ENCODE measurements at regions not wholly inside any gene's neighbourhood (a gene's known extent, or its start where the extent isn't known, plus 50 kb on each side); places are given as distances from the start of the nearest gene placed in this dataset.

GRCh38 chr18:70491734-70492348 is 203.0 kb downstream of the SOCS6 start:
- H3K36me3 ChIP-seq, result no peaks in the 10 kb centered on the region
- no peak overlapping the region for H3K4me3 ChIP-seq
- no peaks in the 10 kb centered on the region for H3K9me3 ChIP-seq
- no peaks in the 10 kb centered on the region for H3K27me3 ChIP-seq
- peak; percentile 21 to 69 for DNase-seq (ENCODE audit: low spot score in 2 of 2)
- peak; percentile 39 to 68 (median 57) for TF ChIP-seq CTCF (IDR thresholded peaks at IDR 0.05)
- no peak for TF ChIP-seq EP300 (IDR thresholded peaks at IDR 0.05)
- H3K4me1 ChIP-seq, result peaks cover 0 to 4% (median 0%) of the 10 kb centered on the region in 4 donors
- no peak overlapping the region for H3K27ac ChIP-seq
- WGBS, 2 donors, result 62 to 63% methylated on average over 4 of the region's 4 CpGs

GRCh38 chr18:70489986-70490933 is 201.4 kb downstream of the SOCS6 start:
- Histone ChIP-seq H3K27ac (peak overlapping the region in 1 of 4 donors; percentile 20), H3K4me1 (peaks cover 0 to 4% (median 0%) of the 10 kb centered on the region in 4 donors), H3K4me3 (no peak overlapping the region), H3K36me3 (no peaks in the 10 kb centered on the region), H3K27me3 (no peaks in the 10 kb centered on the region), H3K9me3 (no peaks in the 10 kb centered on the region)
- TF ChIP-seq EP300 (IDR thresholded peaks at IDR 0.05) (peak in 1 of 2 donors; percentile 26), CTCF (IDR thresholded peaks at IDR 0.05) (peak; percentile 41 to 60 (median 48)), POLR2A (IDR thresholded peaks at IDR 0.05) (no peak)
- WGBS, 2 donors, result 14 to 19% methylated on average over 10 of the region's 10 CpGs
- DNase-seq (ENCODE audit: low spot score in 2 of 2), result peak in 1 of 2 donors; percentile 59

GRCh38 chr18:70489571-70489970 is 200.7 kb downstream of the SOCS6 start:
- DNase-seq (ENCODE audit: low spot score in 2 of 2), result no peak
- peaks cover 0 to 4% (median 0%) of the 10 kb centered on the region in 4 donors for H3K4me1 ChIP-seq
- H3K27ac ChIP-seq, result peak overlapping the region in 2 of 4 donors; percentile 19 to 54
- WGBS, 2 donors, result 33 to 44% methylated on average over 4 of the region's 4 CpGs
- no peaks in the 10 kb centered on the region for H3K27me3 ChIP-seq
- H3K36me3 ChIP-seq, result no peaks in the 10 kb centered on the region
- H3K9me3 ChIP-seq, result no peaks in the 10 kb centered on the region
- no peak overlapping the region for H3K4me3 ChIP-seq
- TF ChIP-seq POLR2A (IDR thresholded peaks at IDR 0.05), result no peak
- no peak for TF ChIP-seq CTCF (IDR thresholded peaks at IDR 0.05)
- no peak for TF ChIP-seq EP300 (IDR thresholded peaks at IDR 0.05)

GRCh38 chr18:70469916-70470315 is 181.1 kb downstream of the SOCS6 start:
- TF ChIP-seq POLR2A (IDR thresholded peaks at IDR 0.05) (no peak), CTCF (IDR thresholded peaks at IDR 0.05) (no peak), EP300 (IDR thresholded peaks at IDR 0.05) (no peak)
- H3K27ac ChIP-seq, result no peak overlapping the region
- no peaks in the 10 kb centered on the region for H3K36me3 ChIP-seq
- no peaks in the 10 kb centered on the region for H3K9me3 ChIP-seq
- WGBS, 2 donors, result 42 to 43% methylated on average over 5 of the region's 5 CpGs
- H3K27me3 ChIP-seq, result no peaks in the 10 kb centered on the region
- no peaks in the 10 kb centered on the region for H3K4me1 ChIP-seq
- no peak for DNase-seq (ENCODE audit: low spot score in 2 of 2)
- no peak overlapping the region for H3K4me3 ChIP-seq

Measured in tibial nerve (tissue), 4 donors.